ENCODE measurements at regions not wholly inside any gene's neighbourhood (a gene's known extent, or its start where the extent isn't known, plus 50 kb on each side); places are given as distances from the start of the nearest gene placed in this dataset.

DNA sequence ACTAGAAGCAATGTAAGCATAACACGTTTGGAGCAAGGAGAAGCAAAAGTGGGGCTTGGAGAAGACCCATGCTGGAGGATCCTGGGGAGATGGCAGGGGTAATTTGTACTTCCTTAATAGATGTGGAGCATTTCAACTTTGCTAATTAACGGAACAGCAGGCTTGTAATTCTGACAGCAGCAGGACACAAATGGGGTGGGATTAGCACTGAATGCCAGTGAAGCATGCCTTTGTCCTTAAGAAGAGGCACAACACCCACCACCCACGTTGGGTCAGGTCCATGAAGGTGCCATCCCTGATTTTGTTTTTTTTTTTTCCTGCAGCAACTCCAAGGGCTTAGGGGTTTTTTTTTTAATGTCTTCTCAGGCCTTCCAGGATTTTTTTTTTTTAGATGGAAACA, 231.9 kb upstream of the ROPN1 start:
- DNase-seq (ENCODE audit: low read depth in 4 of 6, low spot score in 6 of 6), result peak in 1 of 6 donors; percentile 71
- H3K4me1 ChIP-seq (ENCODE audit: control insufficient read depth, insufficient read depth, low read length), result peaks cover 4% of the 10 kb centered on the region
- no peaks in the 10 kb centered on the region for H3K27me3 ChIP-seq (ENCODE audit: control insufficient read depth, insufficient read depth, low read length)
- WGBS (ENCODE audit: insufficient coverage), result 62% methylated on average over 1 of the region's 3 CpGs
- H3K9me3 ChIP-seq (ENCODE audit: control insufficient read depth, insufficient read depth, low read length), result no peaks in the 10 kb centered on the region
- H3K27ac ChIP-seq (ENCODE audit: low read depth, low read length), result no peak overlapping the region
- no peak overlapping the region for H3K4me3 ChIP-seq (ENCODE audit: low read depth, low read length)
- no peaks in the 10 kb centered on the region for H3K36me3 ChIP-seq (ENCODE audit: control insufficient read depth, insufficient read depth, low read length)

GRCh38 chr3:124227150-124227630, 235.3 kb upstream of the ROPN1 start:
- no peak overlapping the region for H3K4me3 ChIP-seq (ENCODE audit: low read depth, low read length)
- no CpG with 5 or more reads among the region's 1 CpG for WGBS (ENCODE audit: insufficient coverage)
- peaks cover 7% of the 10 kb centered on the region for H3K4me1 ChIP-seq (ENCODE audit: control insufficient read depth, insufficient read depth, low read length)
- no peak overlapping the region for H3K27ac ChIP-seq (ENCODE audit: low read depth, low read length)
- no peaks in the 10 kb centered on the region for H3K9me3 ChIP-seq (ENCODE audit: control insufficient read depth, insufficient read depth, low read length)
- DNase-seq (ENCODE audit: low read depth in 4 of 6, low spot score in 6 of 6), result no peak
- no peaks in the 10 kb centered on the region for H3K27me3 ChIP-seq (ENCODE audit: control insufficient read depth, insufficient read depth, low read length)
- no peaks in the 10 kb centered on the region for H3K36me3 ChIP-seq (ENCODE audit: control insufficient read depth, insufficient read depth, low read length)

DNA sequence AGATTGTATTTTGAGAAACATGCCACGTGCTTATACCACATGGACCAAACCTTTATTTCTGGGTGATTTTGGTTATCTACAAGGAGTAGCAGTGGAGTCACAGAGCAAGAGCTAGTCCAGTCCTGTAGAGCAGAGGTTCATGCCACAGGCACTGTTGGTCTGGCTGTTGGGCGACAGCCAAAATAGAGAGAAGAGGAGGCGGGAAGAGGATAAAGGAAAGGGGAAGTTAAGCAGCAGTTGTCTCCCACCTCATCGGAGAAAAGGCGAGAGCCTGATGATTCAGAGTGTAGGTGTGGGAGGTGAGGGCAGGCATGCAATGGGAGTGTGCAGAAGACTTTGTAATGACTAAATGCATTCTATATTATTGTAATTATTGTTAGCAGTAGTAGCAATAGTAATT, 237.5 kb upstream of the ROPN1 start:
- WGBS (ENCODE audit: insufficient coverage), result 72% methylated on average over 5 of the region's 5 CpGs
- no peaks in the 10 kb centered on the region for H3K9me3 ChIP-seq (ENCODE audit: control insufficient read depth, insufficient read depth, low read length)
- no peak overlapping the region for H3K27ac ChIP-seq (ENCODE audit: low read depth, low read length)
- H3K27me3 ChIP-seq (ENCODE audit: control insufficient read depth, insufficient read depth, low read length), result no peaks in the 10 kb centered on the region
- no peaks in the 10 kb centered on the region for H3K36me3 ChIP-seq (ENCODE audit: control insufficient read depth, insufficient read depth, low read length)
- peak in 1 of 6 donors; percentile 33 for DNase-seq (ENCODE audit: low read depth in 4 of 6, low spot score in 6 of 6)
- H3K4me3 ChIP-seq (ENCODE audit: low read depth, low read length), result no peak overlapping the region
- peaks cover 3% of the 10 kb centered on the region for H3K4me1 ChIP-seq (ENCODE audit: control insufficient read depth, insufficient read depth, low read length)

- Histone ChIP-seq H3K4me1 (ENCODE audit: control insufficient read depth, insufficient read depth, low read length) (peaks cover 3% of the 10 kb centered on the region), H3K27ac (ENCODE audit: low read depth, low read length) (no peak overlapping the region), H3K4me3 (ENCODE audit: low read depth, low read length) (no peak overlapping the region), H3K36me3 (ENCODE audit: control insufficient read depth, insufficient read depth, low read length) (peaks cover 2% of the 10 kb centered on the region), H3K9me3 (ENCODE audit: control insufficient read depth, insufficient read depth, low read length) (no peaks in the 10 kb centered on the region), H3K27me3 (ENCODE audit: control insufficient read depth, insufficient read depth, low read length) (no peaks in the 10 kb centered on the region)
- no peak for DNase-seq (ENCODE audit: low read depth in 4 of 6, low spot score in 6 of 6)
- 100% methylated on average over 1 of the region's 2 CpGs for WGBS (ENCODE audit: insufficient coverage)
These were observed 237.9 kb upstream of the ROPN1 start for GRCh38 chr3:124229836-124230235.

DNA sequence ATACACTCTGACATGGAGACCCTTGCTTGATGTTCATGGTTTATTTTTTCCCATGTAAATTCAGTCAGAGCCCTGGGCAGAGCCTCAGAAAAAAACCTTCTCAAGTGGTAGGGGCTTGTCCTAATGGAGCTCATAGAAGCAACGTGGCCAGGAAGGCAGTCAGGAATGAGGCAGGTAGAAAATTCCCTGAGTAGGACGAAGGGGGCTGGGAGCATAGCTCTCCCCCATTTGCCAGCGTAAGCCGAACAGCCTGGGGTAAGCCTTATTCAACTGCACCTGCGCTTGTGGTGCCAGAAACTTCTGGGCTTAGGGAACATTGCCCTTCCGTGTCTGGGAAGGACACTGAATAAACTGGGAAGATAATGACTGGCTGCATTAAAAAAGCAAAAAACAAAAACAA, 238.5 kb upstream of the ROPN1 start:
- 81% methylated on average over 3 of the region's 6 CpGs for WGBS (ENCODE audit: insufficient coverage)
- no peaks in the 10 kb centered on the region for H3K9me3 ChIP-seq (ENCODE audit: control insufficient read depth, insufficient read depth, low read length)
- no peaks in the 10 kb centered on the region for H3K27me3 ChIP-seq (ENCODE audit: control insufficient read depth, insufficient read depth, low read length)
- H3K4me1 ChIP-seq (ENCODE audit: control insufficient read depth, insufficient read depth, low read length), result peaks cover 3% of the 10 kb centered on the region
- no peak overlapping the region for H3K27ac ChIP-seq (ENCODE audit: low read depth, low read length)
- H3K4me3 ChIP-seq (ENCODE audit: low read depth, low read length), result no peak overlapping the region
- no peak for DNase-seq (ENCODE audit: low read depth in 4 of 6, low spot score in 6 of 6)
- peaks cover 8% of the 10 kb centered on the region for H3K36me3 ChIP-seq (ENCODE audit: control insufficient read depth, insufficient read depth, low read length)

GRCh38 chr3:124230998-124231397, 239.1 kb upstream of the ROPN1 start:
- no peak overlapping the region for H3K4me3 ChIP-seq (ENCODE audit: low read depth, low read length)
- peaks cover 3% of the 10 kb centered on the region for H3K4me1 ChIP-seq (ENCODE audit: control insufficient read depth, insufficient read depth, low read length)
- H3K36me3 ChIP-seq (ENCODE audit: control insufficient read depth, insufficient read depth, low read length), result peaks cover 8% of the 10 kb centered on the region
- DNase-seq (ENCODE audit: low read depth in 4 of 6, low spot score in 6 of 6), result peak in 2 of 6 donors; percentile 35 to 49
- WGBS (ENCODE audit: insufficient coverage), result 66% methylated on average over 7 of the region's 7 CpGs
- no peaks in the 10 kb centered on the region for H3K27me3 ChIP-seq (ENCODE audit: control insufficient read depth, insufficient read depth, low read length)
- no peak overlapping the region for H3K27ac ChIP-seq (ENCODE audit: low read depth, low read length)
- no peaks in the 10 kb centered on the region for H3K9me3 ChIP-seq (ENCODE audit: control insufficient read depth, insufficient read depth, low read length)

GRCh38 chr3:124234852-124235252, 242.9 kb upstream of the ROPN1 start:
- Histone ChIP-seq H3K9me3 (ENCODE audit: control insufficient read depth, insufficient read depth, low read length) (no peaks in the 10 kb centered on the region), H3K27me3 (ENCODE audit: control insufficient read depth, insufficient read depth, low read length) (no peaks in the 10 kb centered on the region), H3K4me3 (ENCODE audit: low read depth, low read length) (no peak overlapping the region), H3K4me1 (ENCODE audit: control insufficient read depth, insufficient read depth, low read length) (peaks cover 3% of the 10 kb centered on the region), H3K36me3 (ENCODE audit: control insufficient read depth, insufficient read depth, low read length) (peaks cover 8% of the 10 kb centered on the region), H3K27ac (ENCODE audit: low read depth, low read length) (no peak overlapping the region)
- no peak for DNase-seq (ENCODE audit: low read depth in 4 of 6, low spot score in 6 of 6)
- WGBS (ENCODE audit: insufficient coverage), result 93% methylated on average over 6 of the region's 7 CpGs

DNA sequence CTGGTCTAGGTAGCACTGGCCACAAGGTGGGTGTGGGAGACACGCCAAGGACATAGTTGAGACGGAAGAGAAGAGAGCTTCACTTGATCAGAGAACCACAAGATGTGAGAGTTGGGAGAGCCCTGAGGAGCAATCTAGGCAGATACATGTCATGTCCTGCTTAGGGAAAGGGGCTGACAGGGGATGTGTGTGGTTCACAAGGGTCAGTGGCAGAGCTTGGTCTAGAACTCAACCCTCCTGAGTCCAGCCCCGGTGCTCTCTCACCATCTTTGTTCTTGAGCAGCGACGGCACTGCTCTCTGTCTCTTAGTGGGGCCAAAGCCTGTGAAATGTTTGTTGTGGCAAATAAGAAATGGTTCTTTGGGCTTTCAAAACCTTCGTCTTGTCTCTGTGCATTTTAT, 243.5 kb upstream of the ROPN1 start:
- WGBS (ENCODE audit: insufficient coverage), result 87% methylated on average over 5 of the region's 6 CpGs
- DNase-seq (ENCODE audit: low read depth in 4 of 6, low spot score in 6 of 6), result no peak
- Histone ChIP-seq H3K36me3 (ENCODE audit: control insufficient read depth, insufficient read depth, low read length) (peaks cover 8% of the 10 kb centered on the region), H3K9me3 (ENCODE audit: control insufficient read depth, insufficient read depth, low read length) (no peaks in the 10 kb centered on the region), H3K4me3 (ENCODE audit: low read depth, low read length) (no peak overlapping the region), H3K27me3 (ENCODE audit: control insufficient read depth, insufficient read depth, low read length) (no peaks in the 10 kb centered on the region), H3K4me1 (ENCODE audit: control insufficient read depth, insufficient read depth, low read length) (peaks cover 2% of the 10 kb centered on the region), H3K27ac (ENCODE audit: low read depth, low read length) (no peak overlapping the region)

- DNase-seq (ENCODE audit: low read depth in 4 of 6, low spot score in 6 of 6), result peak in 1 of 6 donors; percentile 43
- Histone ChIP-seq H3K27ac (ENCODE audit: low read depth, low read length) (no peak overlapping the region), H3K4me3 (ENCODE audit: low read depth, low read length) (no peak overlapping the region), H3K9me3 (ENCODE audit: control insufficient read depth, insufficient read depth, low read length) (no peaks in the 10 kb centered on the region), H3K36me3 (ENCODE audit: control insufficient read depth, insufficient read depth, low read length) (no peaks in the 10 kb centered on the region), H3K4me1 (ENCODE audit: control insufficient read depth, insufficient read depth, low read length) (no peaks in the 10 kb centered on the region), H3K27me3 (ENCODE audit: control insufficient read depth, insufficient read depth, low read length) (no peaks in the 10 kb centered on the region)
- 80% methylated on average over 3 of the region's 5 CpGs for WGBS (ENCODE audit: insufficient coverage)
These were observed 251.4 kb upstream of the ROPN1 start for GRCh38 chr3:124243177-124243859.

GRCh38 chr3:124246376-124246775, 254.5 kb upstream of the ROPN1 start:
- H3K27ac ChIP-seq (ENCODE audit: low read depth, low read length), result no peak overlapping the region

More at GRCh38 chr3:124246376-124246775, 254.5 kb upstream of the ROPN1 start:
- no peak overlapping the region for H3K4me3 ChIP-seq (ENCODE audit: low read depth, low read length)
- H3K36me3 ChIP-seq (ENCODE audit: control insufficient read depth, insufficient read depth, low read length), result no peaks in the 10 kb centered on the region
- H3K27me3 ChIP-seq (ENCODE audit: control insufficient read depth, insufficient read depth, low read length), result no peaks in the 10 kb centered on the region
- no CpG with 5 or more reads among the region's 1 CpG for WGBS (ENCODE audit: insufficient coverage)
- peaks cover 3% of the 10 kb centered on the region for H3K4me1 ChIP-seq (ENCODE audit: control insufficient read depth, insufficient read depth, low read length)
- DNase-seq (ENCODE audit: low read depth in 4 of 6, low spot score in 6 of 6), result no peak
- H3K9me3 ChIP-seq (ENCODE audit: control insufficient read depth, insufficient read depth, low read length), result no peaks in the 10 kb centered on the region
